Mesendoderm (in vitro differentiated cells): ENCODE measurements at regions not wholly inside any gene's neighbourhood (a gene's known extent, or its start where the extent isn't known, plus 50 kb on each side); places are given as distances from the start of the nearest gene placed in this dataset.

Experiments used
- DNase-seq: peaks from one replicate; pipeline ENCODE4 v3.0.0; 2013
- H2AK5ac ChIP-seq: 2 replicates; pipeline ENCODE4 v1.6.1; 2013; ENCODE audit warnings: low read length, inconsistent platforms
- H2BK120ac ChIP-seq: 2 replicates; pipeline ENCODE4 v1.6.1; 2013; ENCODE audit warnings: low read depth, mild to moderate bottlenecking, low read length, moderate library complexity, mixed read lengths
- H2BK15ac ChIP-seq: replicated peaks from 2 replicates; pipeline ENCODE4 v1.6.1; 2013; ENCODE audit warnings: low read depth, mild to moderate bottlenecking, moderate library complexity
- H2BK5ac ChIP-seq: 2 replicates; pipeline ENCODE4 v1.6.1; 2013; ENCODE audit warnings: low read length, inconsistent platforms
- H3K18ac ChIP-seq: 2 replicates; pipeline ENCODE4 v1.6.1; 2013; ENCODE audit warnings: mild to moderate bottlenecking, low read length, mixed read lengths
- H3K23ac ChIP-seq: one replicate; pipeline ENCODE4 v1.6.1; 2013; ENCODE audit warnings: low read length
- H3K27ac ChIP-seq: 2 replicates; pipeline ENCODE4 v1.5.1; 2013; ENCODE audit warnings: low read depth, mild to moderate bottlenecking, inconsistent platforms, low read length, moderate library complexity
- H3K27me3 ChIP-seq: 2 replicates; pipeline ENCODE4 v1.6.1; 2013; ENCODE audit warnings: low read length, control low read depth, mild to moderate bottlenecking, inconsistent platforms; ENCODE audit not compliant: insufficient read depth, poor library complexity
- H3K36me3 ChIP-seq: 2 replicates; pipeline ENCODE4 v1.6.1; 2013; ENCODE audit warnings: low read length, inconsistent platforms; ENCODE audit not compliant: control insufficient read depth, insufficient read depth
- H3K4ac ChIP-seq: one replicate; pipeline ENCODE4 v1.6.1; 2013; ENCODE audit warnings: low read depth, mild to moderate bottlenecking, low read length, moderate library complexity
- H3K4me1 ChIP-seq: 2 replicates; pipeline ENCODE4 v1.6.1; 2013; ENCODE audit warnings: low read depth, low read length, inconsistent platforms; ENCODE audit not compliant: control insufficient read depth
- H3K4me2 ChIP-seq: 2 replicates; pipeline ENCODE4 v1.6.1; 2013; ENCODE audit warnings: low read length
- H3K4me3 ChIP-seq: 2 replicates; pipeline ENCODE4 v1.5.1; 2013; ENCODE audit warnings: mild to moderate bottlenecking, low read length
- H3K56ac ChIP-seq: one replicate; pipeline ENCODE4 v1.6.1; 2013; ENCODE audit warnings: low read length
- H3K79me1 ChIP-seq: 2 replicates; pipeline ENCODE4 v1.6.1; 2013; ENCODE audit warnings: low read length, inconsistent platforms
- H3K79me2 ChIP-seq: 2 replicates; pipeline ENCODE4 v1.6.1; 2013; ENCODE audit warnings: mild to moderate bottlenecking, low read length; ENCODE audit not compliant: control insufficient read depth, insufficient read depth
- H3K9ac ChIP-seq: 2 replicates; pipeline ENCODE4 v1.6.1; 2013; ENCODE audit warnings: low read length, inconsistent platforms
- H4K5ac ChIP-seq: one replicate; pipeline ENCODE4 v1.6.1; 2013; ENCODE audit warnings: low read length
- H4K8ac ChIP-seq: one replicate; pipeline ENCODE4 v1.6.1; 2013; ENCODE audit warnings: low read depth, mild to moderate bottlenecking, control low read depth, low read length, moderate library complexity
- WGBS: extraction: QIAGEN DNeasy Blood & Tissue Kit; methylation state at CpG from one replicate; pipeline ENCODE4 v1.1.7; 2013; ENCODE audit warnings: low lambda C conversion rate, missing lambda C conversion rate; ENCODE audit not compliant: insufficient coverage; ENCODE audit errors: extremely low coverage; 5-methylcytosine and 5-hydroxymethylcytosine counted together

DNA sequence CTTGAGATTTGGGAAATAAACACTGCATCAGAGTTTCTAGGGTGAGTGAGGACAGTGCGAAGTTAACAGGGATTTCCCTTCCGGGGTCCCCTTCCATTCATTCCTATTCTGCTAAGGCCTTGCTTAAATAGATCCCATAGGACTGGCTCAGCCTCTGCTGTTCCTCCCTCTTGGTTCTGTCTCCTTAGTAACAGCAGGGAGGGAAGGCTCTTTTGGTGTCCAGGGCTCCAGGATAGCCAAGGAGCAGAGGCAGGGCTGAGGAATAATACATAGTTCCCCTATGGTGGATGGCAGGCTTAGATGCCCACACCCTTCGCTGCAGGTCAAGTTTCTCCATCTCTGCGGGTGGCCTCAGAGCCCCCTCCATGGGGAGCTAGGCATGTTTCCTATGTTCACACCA lies 591.7 kb downstream of the ACTL7B start:
- H3K4me3 ChIP-seq: no peak overlapping the region
- no peak overlapping the region for H3K23ac ChIP-seq
- no peak overlapping the region for H2AK5ac ChIP-seq
- H3K27me3 ChIP-seq: no peaks in the 10 kb centered on the region
- no peak overlapping the region for H3K18ac ChIP-seq
- H3K27ac ChIP-seq: no peak overlapping the region
- H3K4ac ChIP-seq: no peak overlapping the region
- no peak overlapping the region for H3K9ac ChIP-seq
- H3K56ac ChIP-seq: no peak overlapping the region
- no peak overlapping the region for H4K8ac ChIP-seq
- no peak overlapping the region for H3K4me2 ChIP-seq
- H3K79me2 ChIP-seq: no peaks in the 10 kb centered on the region
- H3K4me1 ChIP-seq: no peaks in the 10 kb centered on the region
- H4K5ac ChIP-seq: no peak overlapping the region
- no peaks in the 10 kb centered on the region for H3K79me1 ChIP-seq
- DNase-seq: no peak
- no CpG with 5 or more reads among the region's 4 CpGs for WGBS
- H2BK15ac ChIP-seq: no peak overlapping the region
- no peaks in the 10 kb centered on the region for H3K36me3 ChIP-seq
- no peak overlapping the region for H2BK120ac ChIP-seq
- no peak overlapping the region for H2BK5ac ChIP-seq

GRCh38 chr9:108262836-108263235 lies 593.0 kb downstream of the ACTL7B start:
- no peaks in the 10 kb centered on the region for H3K79me1 ChIP-seq
- no peak overlapping the region for H3K9ac ChIP-seq

GRCh38 chr9:108259917-108260675 lies 595.7 kb downstream of the ACTL7B start:
- Histone ChIP-seq H3K79me1 (no peaks in the 10 kb centered on the region), H3K56ac (no peak overlapping the region), H3K4me2 (no peak overlapping the region), H3K4me3 (no peak overlapping the region), H3K9ac (no peak overlapping the region), H3K79me2 (no peaks in the 10 kb centered on the region), H3K23ac (no peak overlapping the region), H3K18ac (no peak overlapping the region), H2BK15ac (no peak overlapping the region), H2AK5ac (no peak overlapping the region), H3K27ac (no peak overlapping the region), H3K4me1 (no peaks in the 10 kb centered on the region), H3K27me3 (no peaks in the 10 kb centered on the region), H3K4ac (no peak overlapping the region), H4K5ac (no peak overlapping the region), H4K8ac (no peak overlapping the region), H2BK120ac (no peak overlapping the region), H3K36me3 (no peaks in the 10 kb centered on the region), H2BK5ac (no peak overlapping the region)
- WGBS: no CpG with 5 or more reads among the region's 5 CpGs
- DNase-seq: no peak

More at GRCh38 chr9:108262836-108263235, 593.0 kb downstream of the ACTL7B start:
- H3K4ac ChIP-seq: no peak overlapping the region
- H3K18ac ChIP-seq: no peak overlapping the region
- H3K27me3 ChIP-seq: no peaks in the 10 kb centered on the region
- H4K8ac ChIP-seq: no peak overlapping the region
- H3K23ac ChIP-seq: no peak overlapping the region
- H3K4me1 ChIP-seq: no peaks in the 10 kb centered on the region
- no peak overlapping the region for H3K4me2 ChIP-seq
- H2BK15ac ChIP-seq: no peak overlapping the region
- no peak for DNase-seq
- no peak overlapping the region for H2BK120ac ChIP-seq
- H2BK5ac ChIP-seq: no peak overlapping the region
- no peak overlapping the region for H3K56ac ChIP-seq
- no peak overlapping the region for H3K27ac ChIP-seq
- H3K36me3 ChIP-seq: no peaks in the 10 kb centered on the region
- no peak overlapping the region for H3K4me3 ChIP-seq
- H3K79me2 ChIP-seq: no peaks in the 10 kb centered on the region
- H2AK5ac ChIP-seq: no peak overlapping the region
- WGBS: no CpG with 5 or more reads among the region's 9 CpGs
- H4K5ac ChIP-seq: no peak overlapping the region

DNA sequence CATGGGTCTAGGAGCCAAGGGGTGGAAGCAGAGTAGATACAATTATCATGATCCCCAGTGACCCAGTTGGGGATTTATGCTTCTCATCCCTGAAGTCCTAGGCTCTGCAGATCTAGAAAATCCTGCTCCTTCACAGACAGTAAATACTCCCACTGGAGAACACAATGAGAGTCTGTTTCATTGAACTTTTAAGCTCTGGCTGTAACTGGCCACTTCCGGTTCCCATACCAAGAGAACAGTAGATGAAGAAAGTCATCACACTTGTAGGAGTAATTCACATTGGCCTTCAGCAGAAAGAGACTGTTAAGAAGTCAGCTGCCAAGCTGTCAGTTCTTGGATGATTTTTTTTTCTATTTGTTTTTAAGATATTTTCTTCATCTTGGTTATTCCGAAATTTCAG lies 597.1 kb downstream of the ACTL7B start:
- no peak overlapping the region for H3K4me3 ChIP-seq
- WGBS: no CpG with 5 or more reads among the region's 2 CpGs
- DNase-seq: no peak
- no peak overlapping the region for H3K18ac ChIP-seq
- no peak overlapping the region for H2BK5ac ChIP-seq
- no peaks in the 10 kb centered on the region for H3K79me2 ChIP-seq
- no peak overlapping the region for H2BK120ac ChIP-seq
- no peak overlapping the region for H4K8ac ChIP-seq
- H3K36me3 ChIP-seq: no peaks in the 10 kb centered on the region
- no peak overlapping the region for H3K4me2 ChIP-seq
- no peak overlapping the region for H3K56ac ChIP-seq
- H3K27me3 ChIP-seq: no peaks in the 10 kb centered on the region
- H3K4me1 ChIP-seq: no peaks in the 10 kb centered on the region
- H3K27ac ChIP-seq: no peak overlapping the region
- H3K23ac ChIP-seq: no peak overlapping the region
- H3K4ac ChIP-seq: no peak overlapping the region
- no peak overlapping the region for H4K5ac ChIP-seq
- H2AK5ac ChIP-seq: no peak overlapping the region
- H3K9ac ChIP-seq: no peak overlapping the region
- no peak overlapping the region for H2BK15ac ChIP-seq
- H3K79me1 ChIP-seq: no peaks in the 10 kb centered on the region

- no peak overlapping the region for H3K23ac ChIP-seq
- no peak overlapping the region for H2AK5ac ChIP-seq
- DNase-seq: no peak
- H2BK15ac ChIP-seq: no peak overlapping the region
- H4K5ac ChIP-seq: no peak overlapping the region
- no CpG with 5 or more reads among the region's 5 CpGs for WGBS
- H3K4me1 ChIP-seq: no peaks in the 10 kb centered on the region
- no peak overlapping the region for H3K9ac ChIP-seq
- H3K4me2 ChIP-seq: no peak overlapping the region
- H3K27ac ChIP-seq: no peak overlapping the region
- no peak overlapping the region for H3K56ac ChIP-seq
- no peak overlapping the region for H2BK120ac ChIP-seq
- no peaks in the 10 kb centered on the region for H3K27me3 ChIP-seq
- no peaks in the 10 kb centered on the region for H3K36me3 ChIP-seq
- no peak overlapping the region for H3K18ac ChIP-seq
- no peak overlapping the region for H4K8ac ChIP-seq
- H3K4me3 ChIP-seq: no peak overlapping the region
- no peaks in the 10 kb centered on the region for H3K79me1 ChIP-seq
- H2BK5ac ChIP-seq: no peak overlapping the region
- no peaks in the 10 kb centered on the region for H3K79me2 ChIP-seq
- no peak overlapping the region for H3K4ac ChIP-seq
These were observed 598.4 kb downstream of the ACTL7B start for GRCh38 chr9:108257382-108257781.

GRCh38 chr9:108254236-108254635 lies 601.5 kb downstream of the ACTL7B start:
- Histone ChIP-seq H2BK5ac (no peak overlapping the region), H4K5ac (no peak overlapping the region), H3K23ac (no peak overlapping the region), H3K4me2 (no peak overlapping the region), H3K79me1 (no peaks in the 10 kb centered on the region), H3K27ac (no peak overlapping the region), H2AK5ac (no peak overlapping the region), H3K4me3 (no peak overlapping the region), H3K4ac (no peak overlapping the region), H3K27me3 (no peaks in the 10 kb centered on the region), H2BK120ac (no peak overlapping the region), H3K18ac (no peak overlapping the region), H2BK15ac (no peak overlapping the region), H3K79me2 (no peaks in the 10 kb centered on the region), H3K36me3 (no peaks in the 10 kb centered on the region), H4K8ac (no peak overlapping the region), H3K4me1 (no peaks in the 10 kb centered on the region), H3K56ac (no peak overlapping the region), H3K9ac (no peak overlapping the region)
- no peak for DNase-seq
- no CpG with 5 or more reads among the region's 2 CpGs for WGBS
